AG04449 (cell line): ENCODE measurements at regions not wholly inside any gene's neighbourhood (a gene's known extent, or its start where the extent isn't known, plus 50 kb on each side); places are given as distances from the start of the nearest gene placed in this dataset.

ENCODE experiments used
- CTCF ChIA-PET: fragments of 350-600 bp; formaldehyde crosslinking; extraction: SDS; loops from one replicate; lab custom pipeline; 2021; ENCODE audit warnings: antibody characterized with exemption; lab: Yijun Ruan, JAX
- POLR2A ChIA-PET: fragments of 400-600, 350-600 bp; formaldehyde crosslinking; extraction: SDS; loops from one replicate; lab custom pipeline; 2020; ENCODE audit warnings: antibody characterized with exemption, inconsistent platforms; lab: Yijun Ruan, JAX
- DNase-seq: peaks from one replicate; pipeline ENCODE4 v3.0.0-alpha.2; 2010; ENCODE audit warnings: low read depth, low spot score
- H3K4me3 ChIP-seq: 2 replicates; pipeline ENCODE4 v1.5.1; 2011; ENCODE audit warnings: low read depth, mild to moderate bottlenecking, control low read depth, low read length
- CTCF ChIP-seq: IDR thresholded peaks from one replicate; pipeline ENCODE4 v1.5.1; 2011; ENCODE audit warnings: mild to moderate bottlenecking, moderate library complexity, low read length, control low read depth, inconsistent platforms; ENCODE audit not compliant: insufficient read depth; ENCODE audit errors: missing control alignments

DNA sequence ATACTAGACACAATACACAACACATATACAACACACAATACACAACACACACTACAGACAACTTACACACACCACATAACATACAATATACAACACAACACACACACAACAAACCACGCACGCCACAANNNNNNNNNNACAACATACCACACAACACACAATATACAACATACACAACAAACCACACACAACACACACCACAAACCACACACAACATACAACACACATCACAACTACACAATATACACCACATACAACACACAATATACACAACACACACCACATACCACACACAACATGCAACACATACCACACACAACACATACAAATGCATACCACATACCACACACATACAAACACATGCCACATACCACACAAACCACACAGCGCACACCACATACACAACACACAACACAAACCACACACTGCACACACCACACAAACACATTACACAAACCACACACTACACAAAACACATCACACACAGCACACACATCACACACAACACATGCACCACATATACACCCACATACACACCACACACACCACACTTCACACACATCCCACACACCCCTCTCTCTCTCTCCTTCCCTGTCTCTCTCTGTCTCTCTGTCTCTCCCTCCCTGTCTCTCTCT lies 108.3 kb downstream of the ETS2 start:
- H3K4me3 ChIP-seq = no peak overlapping the region

DNA sequence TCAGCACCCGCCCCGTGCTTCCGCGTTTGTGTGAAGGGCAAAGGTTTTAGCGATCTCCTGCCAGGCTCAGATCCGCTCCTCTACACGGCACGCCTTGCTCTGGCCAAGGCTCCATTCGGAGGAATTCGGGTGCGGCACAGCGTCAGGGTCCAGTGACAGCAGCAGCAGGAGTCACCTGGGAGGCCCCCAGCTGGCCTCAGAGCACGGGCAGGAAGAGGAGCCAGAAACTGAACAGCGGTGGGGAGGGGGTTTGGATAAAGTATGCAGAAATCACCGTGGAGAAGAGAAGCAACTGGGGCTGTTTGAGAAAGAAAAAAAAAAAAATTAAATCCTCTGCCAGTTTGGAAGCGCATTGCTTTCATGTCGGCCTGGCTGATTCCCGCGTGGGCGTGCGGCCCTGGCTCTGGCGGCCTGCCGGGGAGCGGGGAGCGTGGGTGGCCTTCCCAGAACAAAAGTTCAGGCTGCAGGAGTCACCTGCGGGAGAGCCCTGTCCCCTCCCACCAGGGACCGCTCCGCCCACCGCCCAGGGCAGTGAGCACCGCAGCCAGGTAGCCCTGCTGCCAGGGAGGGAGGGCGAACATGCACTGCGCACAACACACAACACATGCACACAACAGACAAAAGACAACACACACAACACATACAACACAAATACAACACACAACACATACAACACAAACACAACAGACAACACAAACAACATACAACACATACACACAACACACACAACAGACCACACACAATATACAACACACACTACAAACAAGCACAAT lies 107.6 kb downstream of the ETS2 start:
- DNase-seq = no peak
- CTCF ChIA-PET = no interaction called here
- no peak overlapping the region for H3K4me3 ChIP-seq
- TF ChIP-seq CTCF = no peak
- POLR2A ChIA-PET = no interaction called here

More for the DNA sequence above, 108.3 kb downstream of the ETS2 start:
- TF ChIP-seq CTCF = no peak
- no peak for DNase-seq
- POLR2A ChIA-PET = no interaction called here
- CTCF ChIA-PET = no interaction called here

GRCh38 chr21:38912789-38913119 lies 107.0 kb downstream of the ETS2 start:
- no peak overlapping the region for H3K4me3 ChIP-seq
- ChIA-PET POLR2A (no interaction called here), CTCF (no interaction called here)
- no peak for TF ChIP-seq CTCF
- no peak for DNase-seq

DNA sequence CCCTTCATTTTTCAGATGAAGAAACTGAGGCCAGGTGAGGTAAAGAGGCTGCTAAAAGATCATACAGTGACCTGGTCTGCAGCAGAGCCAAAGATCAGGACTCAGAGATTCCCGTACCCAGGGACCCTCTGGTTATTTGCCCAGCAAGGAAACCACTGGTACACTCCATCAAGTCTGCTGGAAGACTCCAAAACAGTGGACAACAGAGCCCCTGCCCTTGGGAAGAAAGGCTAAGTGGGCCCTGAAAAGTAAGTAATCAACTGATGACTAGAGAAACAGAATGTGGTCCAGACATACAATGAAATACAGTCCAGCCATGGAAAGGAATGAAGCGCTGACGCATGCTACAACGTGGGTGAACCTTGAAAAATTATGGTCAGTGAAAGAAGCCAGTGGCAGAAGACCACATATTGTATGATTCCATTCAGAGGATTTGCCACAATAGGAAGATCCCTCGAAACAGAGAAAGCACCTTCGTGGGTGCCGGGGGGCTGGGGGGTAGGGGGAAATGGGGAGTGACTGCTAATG lies 106.4 kb downstream of the ETS2 start:
- ChIA-PET POLR2A (no interaction called here), CTCF (no interaction called here)
- TF ChIP-seq CTCF = no peak
- DNase-seq = no peak
- H3K4me3 ChIP-seq = no peak overlapping the region

DNA sequence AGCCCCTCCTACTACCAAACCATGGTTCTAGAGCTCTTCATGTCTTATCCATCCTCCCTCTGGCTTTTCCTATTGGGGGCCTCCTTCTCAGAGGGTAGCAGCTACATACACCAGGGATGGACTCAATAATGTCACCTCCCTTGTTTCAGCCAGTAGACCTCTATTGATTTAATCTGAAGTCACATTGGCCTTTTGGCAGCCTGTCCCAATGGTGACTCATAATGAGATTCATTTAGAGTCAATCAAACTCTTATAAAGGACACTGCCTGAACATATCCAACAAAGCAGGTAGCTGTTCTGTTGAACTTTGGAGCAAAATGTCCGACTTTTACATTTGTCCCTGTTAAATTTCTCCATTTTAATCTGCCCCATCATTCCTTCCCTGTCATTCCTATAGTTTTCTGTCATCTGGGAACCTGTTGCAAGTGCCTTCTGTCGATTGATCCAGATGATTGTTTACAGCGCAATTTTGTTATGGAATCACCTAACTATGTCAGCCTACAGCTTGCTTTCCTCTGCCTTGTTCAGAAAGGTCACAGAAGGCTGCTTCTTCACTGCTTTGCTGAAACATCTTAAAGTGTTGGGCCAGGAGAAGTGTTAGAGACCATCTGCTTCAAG lies 105.9 kb downstream of the ETS2 start:
- TF ChIP-seq CTCF = no peak
- DNase-seq = no peak
- no peak overlapping the region for H3K4me3 ChIP-seq
- POLR2A ChIA-PET = no interaction called here
- CTCF ChIA-PET = no interaction called here
